Muscle layer of colon (tissue), 2 donors: ENCODE measurements at regions not wholly inside any gene's neighbourhood (a gene's known extent, or its start where the extent isn't known, plus 50 kb on each side); places are given as distances from the start of the nearest gene placed in this dataset.
"Not testable (repeated sequence)": the region's sequence is repeated elsewhere in the genome, so short reads cannot be mapped to it uniquely, and the experiment has no call there.

Experiments used
- H3K27ac ChIP-seq: one replicate; pipeline ENCODE4 v1.7.0; 2013; ENCODE audit warnings: low read depth, mild to moderate bottlenecking, low read length, moderate library complexity
- H3K27me3 ChIP-seq, 2 donors: one replicate each; pipeline ENCODE4 v1.7.0; 2013; ENCODE audit warnings: low read length in 2 of 2, mild to moderate bottlenecking in 2 of 2; ENCODE audit not compliant: insufficient read depth in 2 of 2, control insufficient read depth in 1 of 2
- H3K36me3 ChIP-seq: one replicate; pipeline ENCODE4 v1.7.0; 2013; ENCODE audit warnings: mild to moderate bottlenecking, low read length; ENCODE audit not compliant: insufficient read depth
- H3K4me1 ChIP-seq: one replicate; pipeline ENCODE4 v1.7.0; 2013; ENCODE audit warnings: mild to moderate bottlenecking, low read length; ENCODE audit not compliant: insufficient read depth
- H3K4me3 ChIP-seq, 2 donors: one replicate each; pipeline ENCODE4 v1.7.0; 2013; ENCODE audit warnings: low read length in 2 of 2, low read depth in 1 of 2, mild to moderate bottlenecking in 1 of 2, moderate library complexity in 1 of 2
- H3K9ac ChIP-seq: one replicate; pipeline ENCODE4 v1.7.0; 2013; ENCODE audit warnings: low read length
- H3K9me3 ChIP-seq: one replicate; pipeline ENCODE4 v1.7.0; 2013; ENCODE audit warnings: mild to moderate bottlenecking, low read length
- donor health status: abdominal sarcoma.
- donor health status: Adenocarcinoma of cecum.

DNA sequence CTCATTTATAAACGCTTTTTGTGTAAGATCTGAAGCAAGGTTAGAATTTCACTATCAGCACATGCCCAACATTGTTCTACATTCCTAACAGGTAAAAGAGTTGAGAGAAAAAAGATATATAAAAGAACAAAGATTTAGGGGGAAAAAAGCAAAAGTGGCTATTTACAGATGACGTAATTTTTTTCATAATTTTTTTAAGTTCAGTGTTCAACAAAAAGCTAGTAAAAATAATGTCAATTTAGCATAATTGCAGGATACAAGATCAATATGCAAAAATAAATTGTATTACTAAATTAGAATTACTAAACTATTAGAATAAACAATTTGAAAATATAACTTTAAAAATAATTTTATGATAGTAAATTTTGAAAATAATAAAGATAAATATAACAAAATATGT lies 405.0 kb downstream of the SEMA3D start:
- H3K4me1 ChIP-seq, result peaks cover 5% of the 10 kb centered on the region
- no peak overlapping the region for H3K4me3 ChIP-seq
- H3K27ac ChIP-seq, result no peak overlapping the region
- H3K36me3 ChIP-seq, result no peaks in the 10 kb centered on the region
- H3K27me3 ChIP-seq, result no peaks in the 10 kb centered on the region
- no peak overlapping the region for H3K9ac ChIP-seq
- no peaks in the 10 kb centered on the region for H3K9me3 ChIP-seq

GRCh38 chr7:84780158-84781124 lies 406.4 kb downstream of the SEMA3D start:
- Histone ChIP-seq H3K4me3 (no peak overlapping the region), H3K9me3 (no peaks in the 10 kb centered on the region), H3K4me1 (peaks cover 5% of the 10 kb centered on the region), H3K36me3 (no peaks in the 10 kb centered on the region), H3K9ac (no peak overlapping the region), H3K27me3 (no peaks in the 10 kb centered on the region), H3K27ac (no peak overlapping the region)

- no peaks in the 10 kb centered on the region for H3K36me3 ChIP-seq
- H3K27me3 ChIP-seq, result no peaks in the 10 kb centered on the region
- H3K4me1 ChIP-seq, result no peaks in the 10 kb centered on the region
- no peaks in the 10 kb centered on the region for H3K9me3 ChIP-seq
- no peak overlapping the region for H3K9ac ChIP-seq
- H3K4me3 ChIP-seq, result no peak overlapping the region
- H3K27ac ChIP-seq, result no peak overlapping the region
Measured at GRCh38 chr7:84757761-84758160, 429.1 kb downstream of the SEMA3D start.

- Histone ChIP-seq H3K27ac (no peak overlapping the region), H3K4me1 (peaks cover 4% of the 10 kb centered on the region), H3K9ac (no peak overlapping the region), H3K27me3 (no peaks in the 10 kb centered on the region), H3K9me3 (no peaks in the 10 kb centered on the region), H3K4me3 (no peak overlapping the region), H3K36me3 (no peaks in the 10 kb centered on the region)
Measured at GRCh38 chr7:84746353-84746752, 440.5 kb downstream of the SEMA3D start.

DNA sequence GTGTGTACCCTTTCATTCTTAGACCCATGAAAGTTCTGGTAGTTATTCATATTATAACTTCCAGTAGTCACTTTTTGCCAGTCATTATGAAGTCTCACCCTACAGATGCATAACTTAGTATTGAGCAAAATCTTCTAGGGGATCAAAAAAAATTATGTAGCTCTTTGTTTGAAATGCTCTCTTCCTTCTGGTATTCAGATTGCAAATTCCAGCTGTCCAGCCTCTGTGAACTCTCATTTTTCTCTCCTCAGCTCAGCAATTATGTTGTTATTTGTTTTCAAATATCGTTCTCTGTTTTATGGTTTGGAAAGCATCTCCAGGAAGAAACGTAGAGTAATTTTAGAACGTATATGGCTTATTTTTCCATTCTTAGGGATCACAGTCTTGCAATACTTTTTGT lies 442.5 kb downstream of the SEMA3D start:
- Histone ChIP-seq H3K9ac (no peak overlapping the region), H3K4me3 (no peak overlapping the region), H3K27ac (no peak overlapping the region), H3K9me3 (no peaks in the 10 kb centered on the region), H3K36me3 (no peaks in the 10 kb centered on the region), H3K4me1 (peaks cover 4% of the 10 kb centered on the region), H3K27me3 (no peaks in the 10 kb centered on the region)

- no peak overlapping the region for H3K4me3 ChIP-seq
- H3K36me3 ChIP-seq, result no peaks in the 10 kb centered on the region
- no peak overlapping the region for H3K9ac ChIP-seq
- no peaks in the 10 kb centered on the region for H3K27me3 ChIP-seq
- no peak overlapping the region for H3K27ac ChIP-seq
- H3K9me3 ChIP-seq, result no peaks in the 10 kb centered on the region
- H3K4me1 ChIP-seq, result no peaks in the 10 kb centered on the region
Measured at GRCh38 chr7:84738583-84739150, 448.2 kb downstream of the SEMA3D start.

DNA sequence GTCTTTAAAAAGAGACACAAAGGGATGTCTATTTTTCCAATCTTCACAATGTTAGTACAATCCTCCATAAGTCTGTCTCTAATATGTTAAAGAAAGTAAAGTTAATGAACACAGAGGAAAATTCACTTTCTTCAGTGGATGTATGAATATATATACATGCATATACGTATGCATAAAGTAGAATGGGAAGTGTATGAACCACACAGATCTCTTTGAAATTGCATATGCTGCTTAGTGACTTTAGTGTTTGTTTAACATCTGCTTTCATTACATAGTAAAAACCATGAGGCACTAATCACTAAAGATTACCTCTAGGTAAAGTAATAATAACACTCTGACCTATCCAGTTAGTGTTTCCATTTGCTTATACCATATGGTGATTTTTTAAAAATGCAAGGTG lies 451.2 kb downstream of the SEMA3D start:
- no peaks in the 10 kb centered on the region for H3K9me3 ChIP-seq

GRCh38 chr7:84735011-84735410 lies 451.8 kb downstream of the SEMA3D start:
- Histone ChIP-seq H3K36me3 (no peaks in the 10 kb centered on the region), H3K27me3 (no peaks in the 10 kb centered on the region), H3K4me3 (no peak overlapping the region), H3K27ac (no peak overlapping the region), H3K4me1 (no peaks in the 10 kb centered on the region), H3K9me3 (no peaks in the 10 kb centered on the region), H3K9ac (no peak overlapping the region)

More for the DNA sequence above, 451.2 kb downstream of the SEMA3D start:
- Histone ChIP-seq H3K9ac (no peak overlapping the region), H3K36me3 (no peaks in the 10 kb centered on the region), H3K4me3 (no peak overlapping the region), H3K27ac (no peak overlapping the region), H3K27me3 (no peaks in the 10 kb centered on the region), H3K4me1 (no peaks in the 10 kb centered on the region)

DNA sequence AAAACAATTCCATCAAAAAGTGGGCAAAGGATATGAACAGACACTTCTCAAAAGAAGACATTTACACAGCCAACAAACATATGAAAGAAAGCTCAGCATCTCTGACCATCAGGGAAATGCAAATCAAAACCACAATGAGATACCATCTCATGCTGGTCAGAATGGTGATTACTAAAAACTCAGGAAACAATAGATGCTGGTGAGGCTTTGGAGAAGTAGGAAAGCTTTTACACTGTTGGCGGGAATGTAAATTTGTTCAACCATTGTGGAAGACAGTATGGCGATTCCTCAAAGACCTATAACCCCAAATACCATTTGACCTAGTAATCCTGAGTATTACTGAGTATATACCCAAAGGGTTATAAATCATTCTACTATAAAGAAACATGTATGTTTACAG lies 452.9 kb downstream of the SEMA3D start:
- H3K9ac ChIP-seq, H3K9me3 ChIP-seq, H3K27ac ChIP-seq, H3K36me3 ChIP-seq, H3K4me1 ChIP-seq, H3K4me3 ChIP-seq, H3K27me3 ChIP-seq: not testable (repeated sequence)

DNA sequence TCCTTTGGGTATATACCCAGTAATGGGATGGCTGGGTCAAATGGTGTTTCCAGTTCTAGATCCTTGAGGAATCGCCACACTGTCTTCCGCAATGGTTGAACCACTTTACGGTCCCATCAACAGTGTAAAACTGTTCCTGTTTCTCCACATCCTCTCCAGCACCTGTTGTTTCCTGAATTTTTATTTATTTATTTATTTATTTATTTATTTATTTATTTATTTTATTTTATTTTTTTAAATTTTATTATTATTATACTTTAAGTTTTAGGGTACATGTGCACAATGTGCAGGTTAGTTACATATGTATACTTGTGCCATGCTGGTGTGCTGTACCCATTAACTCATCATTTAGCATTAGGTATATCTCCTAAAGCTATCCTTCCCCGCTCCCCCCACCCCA lies 456.0 kb downstream of the SEMA3D start:
- H3K4me1 ChIP-seq, H3K27ac ChIP-seq: not testable (repeated sequence)

GRCh38 chr7:84729284-84729683 lies 457.6 kb downstream of the SEMA3D start:
- Histone ChIP-seq H3K4me3 (no peak overlapping the region), H3K9me3 (no peaks in the 10 kb centered on the region), H3K36me3 (no peaks in the 10 kb centered on the region), H3K27ac (no peak overlapping the region), H3K9ac (no peak overlapping the region), H3K4me1 (no peaks in the 10 kb centered on the region), H3K27me3 (no peaks in the 10 kb centered on the region)

More for the DNA sequence above, 456.0 kb downstream of the SEMA3D start:
- not testable (repeated sequence) for H3K27me3 ChIP-seq, H3K9ac ChIP-seq, H3K9me3 ChIP-seq, H3K36me3 ChIP-seq, H3K4me3 ChIP-seq

DNA sequence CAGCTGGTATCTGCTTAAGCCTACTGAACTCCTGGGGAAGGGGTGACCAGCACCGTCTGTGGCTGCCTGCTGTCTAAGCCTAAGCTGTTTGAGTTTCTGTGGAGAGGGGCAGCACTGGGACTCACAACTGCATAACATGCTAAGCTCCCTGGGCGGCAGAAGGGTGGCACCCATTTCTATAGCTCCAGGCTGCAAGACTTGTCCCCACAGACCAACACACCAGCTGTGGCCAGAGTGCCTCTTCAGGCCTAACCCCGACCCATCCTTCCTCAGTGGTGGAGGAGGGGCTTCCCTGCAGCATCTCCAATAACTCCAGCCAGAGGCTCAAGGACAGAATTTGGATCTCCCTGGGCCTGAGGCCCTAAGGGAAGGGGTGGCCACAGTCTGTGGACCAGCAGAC lies 464.1 kb downstream of the SEMA3D start:
- H3K4me1 ChIP-seq, result no peaks in the 10 kb centered on the region
- H3K9ac ChIP-seq, result no peak overlapping the region
- H3K27ac ChIP-seq, result no peak overlapping the region
- H3K4me3 ChIP-seq, result no peak overlapping the region
- no peaks in the 10 kb centered on the region for H3K36me3 ChIP-seq
- H3K9me3 ChIP-seq, result no peaks in the 10 kb centered on the region
- no peaks in the 10 kb centered on the region for H3K27me3 ChIP-seq
